ENCODE measurements at regions not wholly inside any gene's neighbourhood (a gene's known extent, or its start where the extent isn't known, plus 50 kb on each side); places are given as distances from the start of the nearest gene placed in this dataset.

GRCh38 chr13:103312467-103312866 is 246.2 kb upstream of the SLC10A2 start:
- no peaks in the 10 kb centered on the region for H3K4me1 ChIP-seq (ENCODE audit: insufficient read depth)
- DNase-seq, result no peak
- H3K27ac ChIP-seq, result no peak overlapping the region
- no peak overlapping the region for H3K9ac ChIP-seq
- no peak overlapping the region for H2AFZ ChIP-seq
- H3K27me3 ChIP-seq (replicated peaks; ENCODE audit: insufficient read depth), result no peaks in the 10 kb centered on the region
- H3K79me2 ChIP-seq (ENCODE audit: insufficient read depth), result no peaks in the 10 kb centered on the region
- no peaks in the 10 kb centered on the region for H4K20me1 ChIP-seq (ENCODE audit: insufficient read depth)
- 29 to 44% methylated on average over 2 of the region's 2 CpGs for WGBS, 2 experiments (ENCODE audit: low coverage in 1 of 2, low lambda C conversion rate in 2 of 2, missing lambda C conversion rate in 2 of 2)
- no peaks in the 10 kb centered on the region for H3K36me3 ChIP-seq (ENCODE audit: low read depth)
- no peak overlapping the region for H3K4me3 ChIP-seq
- TF ChIP-seq EZH2 (IDR thresholded peaks at IDR 0.05; ENCODE audit: insufficient read depth, poor library complexity, severe bottlenecking), result no peak
- TF ChIP-seq EZH2phosphoT487 (IDR thresholded peaks at IDR 0.05; ENCODE audit: insufficient read depth, low read depth), result no peak
- no peaks in the 10 kb centered on the region for H3K9me3 ChIP-seq (ENCODE audit: low read depth)
- H3K4me2 ChIP-seq (ENCODE audit: unreplicated experiment), result no peak overlapping the region
- in situ Hi-C loops (cut with MboI), result no loop called here
- H3K9me2 ChIP-seq (ENCODE audit: insufficient read depth), result no peaks in the 10 kb centered on the region
- no peaks in the 10 kb centered on the region for H3F3A ChIP-seq (ENCODE audit: insufficient read depth)

GRCh38 chr13:103308667-103309066 is 242.4 kb upstream of the SLC10A2 start:
- no peak for DNase-seq
- Histone ChIP-seq H3K9ac (no peak overlapping the region), H3K27ac (no peak overlapping the region), H3K79me2 (ENCODE audit: insufficient read depth) (no peaks in the 10 kb centered on the region), H3K9me2 (ENCODE audit: insufficient read depth) (no peaks in the 10 kb centered on the region), H4K20me1 (ENCODE audit: insufficient read depth) (no peaks in the 10 kb centered on the region), H3K27me3 (replicated peaks; ENCODE audit: insufficient read depth) (no peaks in the 10 kb centered on the region), H3K36me3 (ENCODE audit: low read depth) (no peaks in the 10 kb centered on the region), H3K9me3 (ENCODE audit: low read depth) (no peaks in the 10 kb centered on the region), H3K4me2 (ENCODE audit: unreplicated experiment) (no peak overlapping the region), H3K4me1 (ENCODE audit: insufficient read depth) (no peaks in the 10 kb centered on the region), H3K4me3 (no peak overlapping the region), H2AFZ (no peak overlapping the region), H3F3A (ENCODE audit: insufficient read depth) (no peaks in the 10 kb centered on the region)
- in situ Hi-C loops (cut with MboI), result no loop called here
- TF ChIP-seq EZH2phosphoT487 (IDR thresholded peaks at IDR 0.05; ENCODE audit: insufficient read depth, low read depth), result no peak
- TF ChIP-seq EZH2 (IDR thresholded peaks at IDR 0.05; ENCODE audit: insufficient read depth, poor library complexity, severe bottlenecking), result no peak
- WGBS, 2 experiments (ENCODE audit: low coverage in 1 of 2, low lambda C conversion rate in 2 of 2, missing lambda C conversion rate in 2 of 2), result 16 to 23% methylated on average over 4 of the region's 4 CpGs

GRCh38 chr13:103306163-103306562 is 239.9 kb upstream of the SLC10A2 start:
- H3F3A ChIP-seq (ENCODE audit: insufficient read depth), result no peaks in the 10 kb centered on the region
- H3K36me3 ChIP-seq (ENCODE audit: low read depth), result no peaks in the 10 kb centered on the region
- no peaks in the 10 kb centered on the region for H3K9me3 ChIP-seq (ENCODE audit: low read depth)
- H3K27me3 ChIP-seq (replicated peaks; ENCODE audit: insufficient read depth), result no peaks in the 10 kb centered on the region
- DNase-seq, result no peak
- TF ChIP-seq EZH2 (IDR thresholded peaks at IDR 0.05; ENCODE audit: insufficient read depth, poor library complexity, severe bottlenecking) (no peak), EZH2phosphoT487 (IDR thresholded peaks at IDR 0.05; ENCODE audit: insufficient read depth, low read depth) (no peak)
- H3K4me2 ChIP-seq (ENCODE audit: unreplicated experiment), result no peak overlapping the region
- H3K79me2 ChIP-seq (ENCODE audit: insufficient read depth), result no peaks in the 10 kb centered on the region
- no peaks in the 10 kb centered on the region for H3K9me2 ChIP-seq (ENCODE audit: insufficient read depth)
- no peaks in the 10 kb centered on the region for H4K20me1 ChIP-seq (ENCODE audit: insufficient read depth)
- H3K4me1 ChIP-seq (ENCODE audit: insufficient read depth), result no peaks in the 10 kb centered on the region
- H3K9ac ChIP-seq, result no peak overlapping the region
- no peak overlapping the region for H2AFZ ChIP-seq
- 52 to 56% methylated on average over 7 of the region's 7 CpGs for WGBS, 2 experiments (ENCODE audit: low coverage in 1 of 2, low lambda C conversion rate in 2 of 2, missing lambda C conversion rate in 2 of 2)
- in situ Hi-C loops (cut with MboI), result no loop called here
- no peak overlapping the region for H3K27ac ChIP-seq
- H3K4me3 ChIP-seq, result no peak overlapping the region

- no peaks in the 10 kb centered on the region for H4K20me1 ChIP-seq (ENCODE audit: insufficient read depth)
- H3K9me2 ChIP-seq (ENCODE audit: insufficient read depth), result no peaks in the 10 kb centered on the region
- in situ Hi-C loops (cut with MboI), result no loop called here
- H3K9ac ChIP-seq, result no peak overlapping the region
- no peaks in the 10 kb centered on the region for H3K36me3 ChIP-seq (ENCODE audit: low read depth)
- H3K4me2 ChIP-seq (ENCODE audit: unreplicated experiment), result no peak overlapping the region
- 10 to 12% methylated on average over 4 of the region's 4 CpGs for WGBS, 2 experiments (ENCODE audit: low coverage in 1 of 2, low lambda C conversion rate in 2 of 2, missing lambda C conversion rate in 2 of 2)
- TF ChIP-seq EZH2 (IDR thresholded peaks at IDR 0.05; ENCODE audit: insufficient read depth, poor library complexity, severe bottlenecking) (no peak), EZH2phosphoT487 (IDR thresholded peaks at IDR 0.05; ENCODE audit: insufficient read depth, low read depth) (no peak)
- H3K79me2 ChIP-seq (ENCODE audit: insufficient read depth), result no peaks in the 10 kb centered on the region
- no peak overlapping the region for H2AFZ ChIP-seq
- H3F3A ChIP-seq (ENCODE audit: insufficient read depth), result no peaks in the 10 kb centered on the region
- no peak overlapping the region for H3K4me3 ChIP-seq
- no peaks in the 10 kb centered on the region for H3K27me3 ChIP-seq (replicated peaks; ENCODE audit: insufficient read depth)
- no peaks in the 10 kb centered on the region for H3K4me1 ChIP-seq (ENCODE audit: insufficient read depth)
- peaks cover 3% of the 10 kb centered on the region for H3K9me3 ChIP-seq (ENCODE audit: low read depth)
- H3K27ac ChIP-seq, result no peak overlapping the region
- DNase-seq, result no peak
These were observed 236.9 kb upstream of the SLC10A2 start for GRCh38 chr13:103303078-103303651.

GRCh38 chr13:103302676-103303075 is 236.5 kb upstream of the SLC10A2 start:
- DNase-seq, result no peak
- WGBS, 2 experiments (ENCODE audit: low coverage in 1 of 2, low lambda C conversion rate in 2 of 2, missing lambda C conversion rate in 2 of 2), result 29 to 36% methylated on average over 3 of the region's 3 CpGs
- H3K4me2 ChIP-seq (ENCODE audit: unreplicated experiment), result no peak overlapping the region
- H4K20me1 ChIP-seq (ENCODE audit: insufficient read depth), result no peaks in the 10 kb centered on the region
- H3K9me2 ChIP-seq (ENCODE audit: insufficient read depth), result no peaks in the 10 kb centered on the region
- peaks cover 7% of the 10 kb centered on the region for H3K9me3 ChIP-seq (ENCODE audit: low read depth)
- no peak overlapping the region for H2AFZ ChIP-seq
- in situ Hi-C loops (cut with MboI), result no loop called here
- H3K9ac ChIP-seq, result no peak overlapping the region
- no peaks in the 10 kb centered on the region for H3K36me3 ChIP-seq (ENCODE audit: low read depth)
- no peak overlapping the region for H3K27ac ChIP-seq
- H3K4me3 ChIP-seq, result no peak overlapping the region
- TF ChIP-seq EZH2 (IDR thresholded peaks at IDR 0.05; ENCODE audit: insufficient read depth, poor library complexity, severe bottlenecking) (no peak), EZH2phosphoT487 (IDR thresholded peaks at IDR 0.05; ENCODE audit: insufficient read depth, low read depth) (no peak)
- no peaks in the 10 kb centered on the region for H3F3A ChIP-seq (ENCODE audit: insufficient read depth)
- no peaks in the 10 kb centered on the region for H3K4me1 ChIP-seq (ENCODE audit: insufficient read depth)
- no peaks in the 10 kb centered on the region for H3K27me3 ChIP-seq (replicated peaks; ENCODE audit: insufficient read depth)
- H3K79me2 ChIP-seq (ENCODE audit: insufficient read depth), result no peaks in the 10 kb centered on the region
